Mesenchymal stem cell (in vitro differentiated cells and primary cell): ENCODE measurements at regions not wholly inside any gene's neighbourhood (a gene's known extent, or its start where the extent isn't known, plus 50 kb on each side); places are given as distances from the start of the nearest gene placed in this dataset.

Experiments
- DNase-seq: peaks from one replicate; pipeline ENCODE4 v3.0.0-alpha.2; 2013
- H2AFZ ChIP-seq: one replicate; pipeline ENCODE4 v1.6.1; 2013; ENCODE audit warnings: low read depth, mild to moderate bottlenecking, control low read depth, inconsistent platforms, low read length, moderate library complexity
- H2AK5ac ChIP-seq: 2 replicates; pipeline ENCODE4 v1.6.1; 2013; ENCODE audit warnings: low read length, moderate library complexity, mild to moderate bottlenecking, inconsistent platforms; ENCODE audit not compliant: severe bottlenecking
- H2BK120ac ChIP-seq: one replicate; pipeline ENCODE4 v1.6.1; 2013; ENCODE audit warnings: low read depth, mild to moderate bottlenecking, inconsistent platforms, low read length, moderate library complexity
- H2BK12ac ChIP-seq, 2 experiments: one replicate each; pipeline ENCODE4 v1.6.1; 2013; ENCODE audit warnings: inconsistent platforms in 2 of 2, low read length in 2 of 2, mild to moderate bottlenecking in 2 of 2, moderate library complexity in 2 of 2, control low read depth in 1 of 2
- H2BK15ac ChIP-seq: one replicate; pipeline ENCODE4 v1.6.1; 2013; ENCODE audit warnings: mild to moderate bottlenecking, low read depth, inconsistent platforms; ENCODE audit not compliant: poor library complexity, severe bottlenecking
- H2BK5ac ChIP-seq: 2 replicates; pipeline ENCODE4 v1.6.1; 2013; ENCODE audit warnings: low read depth, mild to moderate bottlenecking, low read length, control low read depth, inconsistent platforms; ENCODE audit not compliant: poor library complexity, severe bottlenecking
- H3K14ac ChIP-seq, 2 experiments: one replicate each; pipeline ENCODE4 v1.6.1; 2013; ENCODE audit warnings: inconsistent platforms in 2 of 2, low read length in 2 of 2, control low read depth in 1 of 2, mild to moderate bottlenecking in 1 of 2, moderate library complexity in 1 of 2
- H3K18ac ChIP-seq, 2 experiments: one replicate each; pipeline ENCODE4 v1.6.1; 2013; ENCODE audit warnings: inconsistent platforms in 2 of 2, low read length in 2 of 2, control low read depth in 1 of 2, low read depth in 1 of 2, mild to moderate bottlenecking in 1 of 2
- H3K23ac ChIP-seq, 2 experiments: one replicate each; pipeline ENCODE4 v1.6.1; 2013; ENCODE audit warnings: inconsistent platforms in 2 of 2, low read length in 2 of 2, mild to moderate bottlenecking in 2 of 2, moderate library complexity in 2 of 2, control low read depth in 1 of 2
- H3K27ac ChIP-seq: 2 replicates; pipeline ENCODE4 v1.5.1; 2013; ENCODE audit warnings: mild to moderate bottlenecking, moderate library complexity, low read length, control low read depth, inconsistent platforms; ENCODE audit not compliant: poor library complexity, severe bottlenecking
- H3K27me3 ChIP-seq, 2 experiments: 2 replicates each; pipeline versions ENCODE4 v1.6.1 to v1.7.0; 2013; ENCODE audit warnings: low read length in 2 of 2, mild to moderate bottlenecking in 2 of 2, moderate library complexity in 2 of 2, control low read depth in 1 of 2, inconsistent platforms in 1 of 2; ENCODE audit not compliant: control insufficient read depth in 1 of 2, insufficient read depth in 1 of 2
- H3K36me3 ChIP-seq, 2 experiments: 2 replicates each; pipeline versions ENCODE4 v1.6.1 to v1.7.0; 2013; ENCODE audit warnings: low read length in 2 of 2, control low read depth in 1 of 2, inconsistent platforms in 1 of 2, low read depth in 1 of 2, mild to moderate bottlenecking in 1 of 2; ENCODE audit not compliant: insufficient read depth in 2 of 2, control insufficient read depth in 1 of 2
- H3K4ac ChIP-seq, 2 experiments: one replicate each; pipeline ENCODE4 v1.6.1; 2013; ENCODE audit warnings: inconsistent platforms in 2 of 2, low read length in 2 of 2, mild to moderate bottlenecking in 2 of 2, moderate library complexity in 2 of 2, control low read depth in 1 of 2, low read depth in 1 of 2
- H3K4me1 ChIP-seq: 2 replicates; pipeline ENCODE4 v1.6.1; 2013; ENCODE audit warnings: low read depth, low read length, control low read depth; ENCODE audit not compliant: control insufficient read depth, insufficient read depth
- H3K4me2 ChIP-seq: 2 replicates; pipeline ENCODE4 v1.6.1; 2013; ENCODE audit warnings: low read length, mild to moderate bottlenecking, inconsistent platforms; ENCODE audit not compliant: poor library complexity, severe bottlenecking
- H3K4me3 ChIP-seq, 2 experiments: 2 replicates each; pipeline versions ENCODE4 v1.5.1 to v1.7.0; 2013; ENCODE audit warnings: low read length in 2 of 2, mild to moderate bottlenecking in 2 of 2, control low read depth in 1 of 2, low read depth in 1 of 2; ENCODE audit not compliant: insufficient read depth in 1 of 2
- H3K79me1 ChIP-seq: replicated peaks from 2 replicates; pipeline ENCODE4 v1.6.1; 2013; ENCODE audit warnings: mild to moderate bottlenecking, control low read depth, low read length, inconsistent platforms; ENCODE audit not compliant: poor library complexity, severe bottlenecking
- H3K9ac ChIP-seq: 2 replicates; pipeline ENCODE4 v1.7.0; 2013; ENCODE audit warnings: mild to moderate bottlenecking, low read length, moderate library complexity
- H3K9me3 ChIP-seq: 2 replicates; pipeline ENCODE4 v1.7.0; 2013; ENCODE audit warnings: mild to moderate bottlenecking, low read length; ENCODE audit not compliant: control insufficient read depth
- H4K8ac ChIP-seq: one replicate; pipeline ENCODE4 v1.6.1; 2013; ENCODE audit warnings: inconsistent platforms, mild to moderate bottlenecking, low read length, moderate library complexity
- H4K91ac ChIP-seq: one replicate; pipeline ENCODE4 v1.6.1; 2013; ENCODE audit warnings: mild to moderate bottlenecking, low read length, inconsistent platforms
- WGBS: methylation state at CpG from one replicate; pipeline ENCODE4 v1.1.7; 2013; ENCODE audit warnings: mixed read lengths; 5-methylcytosine and 5-hydroxymethylcytosine counted together

- H3K36me3 ChIP-seq, result no peaks in the 10 kb centered on the region
- H2BK5ac ChIP-seq, result no peak overlapping the region
- H3K14ac ChIP-seq, result no peak overlapping the region
- no peak overlapping the region for H2AFZ ChIP-seq
- H3K18ac ChIP-seq, result peak overlapping the region in 1 of 2 experiments; percentile 33
- DNase-seq, result no peak
- H3K9ac ChIP-seq, result no peak overlapping the region
- H3K79me1 ChIP-seq, result no peaks in the 10 kb centered on the region
- no peak overlapping the region for H3K4me2 ChIP-seq
- no peak overlapping the region for H3K4me3 ChIP-seq
- no peak overlapping the region for H3K23ac ChIP-seq
- no peak overlapping the region for H2BK120ac ChIP-seq
- 66% methylated on average over 5 of the region's 6 CpGs for WGBS
- peaks cover 0 to 3% of the 10 kb centered on the region in 2 experiments for H3K27me3 ChIP-seq
- no peak overlapping the region for H2BK15ac ChIP-seq
- no peak overlapping the region for H3K27ac ChIP-seq
- H4K8ac ChIP-seq, result no peak overlapping the region
- H3K9me3 ChIP-seq, result peaks cover 13% of the 10 kb centered on the region
- H3K4ac ChIP-seq, result no peak overlapping the region
- H2AK5ac ChIP-seq, result no peak overlapping the region
- H4K91ac ChIP-seq, result no peak overlapping the region
- H3K4me1 ChIP-seq, result peaks cover 7% of the 10 kb centered on the region
- H2BK12ac ChIP-seq, result peak overlapping the region in 1 of 2 experiments; percentile 11
These were observed 173.8 kb downstream of the VEGFA start for GRCh38 chr6:43943781-43944250.

DNA sequence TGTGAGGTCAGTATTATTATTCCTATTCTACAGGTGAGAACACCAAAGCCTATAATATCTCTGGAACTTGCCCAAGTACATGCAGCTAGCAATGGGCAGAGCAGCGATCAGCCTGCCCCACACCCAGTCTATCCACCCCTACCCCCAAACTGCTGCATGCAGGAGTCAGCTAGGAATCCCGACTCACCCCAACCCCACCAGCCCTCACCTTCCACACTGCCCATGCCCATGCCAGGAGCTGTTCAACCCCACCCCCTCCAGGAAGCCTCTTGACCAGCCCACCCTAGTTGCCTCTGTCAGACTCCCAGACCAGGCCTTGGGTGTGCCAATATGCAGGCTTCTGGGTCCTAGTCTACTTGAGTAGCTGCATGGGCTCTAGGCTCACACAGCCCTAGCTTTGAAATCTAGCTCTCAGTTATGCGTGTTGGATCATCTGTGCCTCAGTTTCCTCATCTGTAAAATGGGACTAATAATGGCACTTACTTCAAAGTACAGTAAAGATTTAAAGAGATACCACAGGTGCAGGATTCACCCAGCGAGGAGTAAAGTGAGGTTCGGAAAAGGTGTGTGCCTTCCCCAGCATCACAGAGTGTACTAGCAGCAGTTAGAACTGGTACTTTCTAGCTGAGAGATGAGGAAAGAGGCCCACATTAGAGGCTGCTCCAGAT is 173.2 kb downstream of the VEGFA start:
- H2BK5ac ChIP-seq, result no peak overlapping the region
- no peak overlapping the region for H4K91ac ChIP-seq
- no peaks in the 10 kb centered on the region for H3K36me3 ChIP-seq
- H3K18ac ChIP-seq, result no peak overlapping the region
- H3K9ac ChIP-seq, result no peak overlapping the region
- WGBS, result 99% methylated on average over 5 of the region's 5 CpGs
- H3K4me2 ChIP-seq, result no peak overlapping the region
- H3K4me3 ChIP-seq, result no peak overlapping the region
- no peak overlapping the region for H3K23ac ChIP-seq
- H2AK5ac ChIP-seq, result no peak overlapping the region
- H2BK15ac ChIP-seq, result no peak overlapping the region
- no peak overlapping the region for H4K8ac ChIP-seq
- no peak for DNase-seq
- H3K79me1 ChIP-seq, result no peaks in the 10 kb centered on the region
- H2AFZ ChIP-seq, result no peak overlapping the region
- H3K4me1 ChIP-seq, result peaks cover 5% of the 10 kb centered on the region
- H3K9me3 ChIP-seq, result peaks cover 13% of the 10 kb centered on the region
- no peak overlapping the region for H2BK120ac ChIP-seq
- H3K14ac ChIP-seq, result no peak overlapping the region
- no peak overlapping the region for H2BK12ac ChIP-seq
- H3K27me3 ChIP-seq, result peaks cover 0 to 7% of the 10 kb centered on the region in 2 experiments
- no peak overlapping the region for H3K4ac ChIP-seq
- no peak overlapping the region for H3K27ac ChIP-seq

DNA sequence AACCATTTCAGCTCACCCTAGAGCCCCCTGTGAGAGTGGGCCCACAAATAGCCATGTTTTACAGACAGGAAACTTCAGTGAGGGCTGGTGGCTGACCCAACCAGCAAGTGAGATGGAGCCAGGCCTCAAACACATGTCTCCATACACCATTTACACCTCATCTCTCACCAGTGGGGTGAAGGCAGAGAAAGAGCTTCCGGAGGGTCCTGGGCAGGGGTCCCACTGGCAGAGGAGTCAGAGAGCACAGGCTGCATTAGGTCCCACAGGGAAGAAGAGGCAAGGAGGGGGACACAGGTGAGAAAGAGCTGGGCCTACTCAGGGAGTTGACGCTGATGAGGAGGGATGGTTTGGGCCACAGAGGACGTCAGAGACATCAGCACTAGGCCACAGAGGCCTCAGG is 172.6 kb downstream of the VEGFA start:
- no peaks in the 10 kb centered on the region for H3K36me3 ChIP-seq
- no peak overlapping the region for H3K4me3 ChIP-seq
- no peak overlapping the region for H3K9ac ChIP-seq
- H3K4me2 ChIP-seq, result no peak overlapping the region
- H3K4me1 ChIP-seq, result peaks cover 5% of the 10 kb centered on the region
- no peak overlapping the region for H3K27ac ChIP-seq
- no peak overlapping the region for H4K91ac ChIP-seq
- H3K14ac ChIP-seq, result no peak overlapping the region
- no peak overlapping the region for H2BK5ac ChIP-seq
- H3K23ac ChIP-seq, result no peak overlapping the region
- 90% methylated on average over 3 of the region's 3 CpGs for WGBS
- DNase-seq, result no peak
- no peak overlapping the region for H2BK15ac ChIP-seq
- H3K9me3 ChIP-seq, result peaks cover 13% of the 10 kb centered on the region
- no peak overlapping the region for H2AK5ac ChIP-seq
- H3K27me3 ChIP-seq, result peaks cover 0 to 11% of the 10 kb centered on the region in 2 experiments
- no peak overlapping the region for H2BK120ac ChIP-seq
- no peaks in the 10 kb centered on the region for H3K79me1 ChIP-seq
- no peak overlapping the region for H2AFZ ChIP-seq
- no peak overlapping the region for H3K18ac ChIP-seq
- no peak overlapping the region for H3K4ac ChIP-seq
- no peak overlapping the region for H4K8ac ChIP-seq
- H2BK12ac ChIP-seq, result no peak overlapping the region

GRCh38 chr6:43942011-43942442 is 172.0 kb downstream of the VEGFA start:
- H3K79me1 ChIP-seq, result no peaks in the 10 kb centered on the region
- no peak overlapping the region for H3K4ac ChIP-seq
- no peak overlapping the region for H3K23ac ChIP-seq
- H3K9me3 ChIP-seq, result peaks cover 13% of the 10 kb centered on the region
- no peak overlapping the region for H2BK12ac ChIP-seq
- H3K9ac ChIP-seq, result no peak overlapping the region
- H2BK5ac ChIP-seq, result no peak overlapping the region
- H4K91ac ChIP-seq, result no peak overlapping the region
- H3K4me1 ChIP-seq, result peaks cover 5% of the 10 kb centered on the region
- H3K4me2 ChIP-seq, result no peak overlapping the region
- H3K14ac ChIP-seq, result no peak overlapping the region
- peaks cover 0 to 11% of the 10 kb centered on the region in 2 experiments for H3K27me3 ChIP-seq
- no peak for DNase-seq
- H3K18ac ChIP-seq, result no peak overlapping the region
- peak overlapping the region; percentile 12 for H4K8ac ChIP-seq
- H2AK5ac ChIP-seq, result no peak overlapping the region
- no peak overlapping the region for H2BK15ac ChIP-seq
- H3K27ac ChIP-seq, result no peak overlapping the region
- no peaks in the 10 kb centered on the region for H3K36me3 ChIP-seq
- 86% methylated on average over 5 of the region's 5 CpGs for WGBS
- no peak overlapping the region for H2BK120ac ChIP-seq
- no peak overlapping the region for H2AFZ ChIP-seq
- no peak overlapping the region for H3K4me3 ChIP-seq
